Neural crest cell (in vitro differentiated cells): ENCODE measurements at regions not wholly inside any gene's neighbourhood (a gene's known extent, or its start where the extent isn't known, plus 50 kb on each side); places are given as distances from the start of the nearest gene placed in this dataset.

Experiments
- DNase-seq: peaks from one replicate; pipeline ENCODE4 v3.0.0; 2021; ENCODE audit warnings: low read depth, mixed read lengths, low spot score
- H3K27ac Mint-ChIP-seq: one replicate; pipeline ENCODE4 v1.8.0; 2021; ENCODE audit warnings: mild to moderate bottlenecking, mixed read lengths; ENCODE audit not compliant: unreplicated experiment
- H3K27me3 Mint-ChIP-seq: 2 replicates; pipeline ENCODE4 v1.8.0; 2021; ENCODE audit warnings: low read depth, mild to moderate bottlenecking, mixed read lengths
- H3K36me3 Mint-ChIP-seq: 2 replicates; pipeline ENCODE4 v1.8.0; 2021; ENCODE audit warnings: low read depth, mild to moderate bottlenecking, mixed read lengths
- H3K4me1 Mint-ChIP-seq: 2 replicates; pipeline ENCODE4 v1.8.0; 2021; ENCODE audit warnings: mixed read lengths
- H3K4me3 Mint-ChIP-seq: one replicate; pipeline ENCODE4 v1.8.0; 2021; ENCODE audit warnings: mild to moderate bottlenecking, mixed read lengths
- H3K9me3 Mint-ChIP-seq: 2 replicates; pipeline ENCODE4 v1.8.0; 2021; ENCODE audit warnings: mixed read lengths
- TF ChIP-seq, protein P1 (sequence below): fragments of 200-600 bp; sonication (generic); conservative IDR thresholded peaks from 2 replicates; pipeline ENCODE4 v1.5.0; 2021; ENCODE audit warnings: antibody characterized with exemption, mild to moderate bottlenecking

DNA sequence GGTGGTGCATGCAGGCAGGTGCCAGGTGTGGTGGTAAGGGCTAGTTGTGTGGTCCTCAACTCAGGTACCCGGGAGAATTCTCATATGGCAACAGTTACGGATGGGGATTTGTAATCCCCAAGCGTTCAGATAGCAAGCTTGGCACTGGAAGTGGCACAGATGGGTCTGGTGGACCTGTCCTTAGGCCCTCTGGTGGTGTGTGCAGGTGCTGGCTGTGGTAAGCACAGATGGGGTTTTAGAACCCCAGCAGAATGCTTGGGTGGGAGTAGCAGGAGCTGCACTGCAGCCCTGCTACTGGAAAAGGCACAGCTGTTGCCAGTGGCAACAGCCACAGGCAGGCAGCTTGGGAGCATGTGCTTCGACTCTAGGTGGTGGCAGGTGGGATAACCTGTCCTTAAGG, 948.2 kb upstream of the FAM98A start:
- no peak for DNase-seq
- Mint-ChIP-seq H3K9me3 (no peaks in the 10 kb centered on the region), H3K36me3 (no peaks in the 10 kb centered on the region), H3K4me1 (no peaks in the 10 kb centered on the region), H3K27ac (no peak overlapping the region), H3K4me3 (no peak overlapping the region), H3K27me3 (no peaks in the 10 kb centered on the region)
- TF ChIP-seq, protein P1, sequence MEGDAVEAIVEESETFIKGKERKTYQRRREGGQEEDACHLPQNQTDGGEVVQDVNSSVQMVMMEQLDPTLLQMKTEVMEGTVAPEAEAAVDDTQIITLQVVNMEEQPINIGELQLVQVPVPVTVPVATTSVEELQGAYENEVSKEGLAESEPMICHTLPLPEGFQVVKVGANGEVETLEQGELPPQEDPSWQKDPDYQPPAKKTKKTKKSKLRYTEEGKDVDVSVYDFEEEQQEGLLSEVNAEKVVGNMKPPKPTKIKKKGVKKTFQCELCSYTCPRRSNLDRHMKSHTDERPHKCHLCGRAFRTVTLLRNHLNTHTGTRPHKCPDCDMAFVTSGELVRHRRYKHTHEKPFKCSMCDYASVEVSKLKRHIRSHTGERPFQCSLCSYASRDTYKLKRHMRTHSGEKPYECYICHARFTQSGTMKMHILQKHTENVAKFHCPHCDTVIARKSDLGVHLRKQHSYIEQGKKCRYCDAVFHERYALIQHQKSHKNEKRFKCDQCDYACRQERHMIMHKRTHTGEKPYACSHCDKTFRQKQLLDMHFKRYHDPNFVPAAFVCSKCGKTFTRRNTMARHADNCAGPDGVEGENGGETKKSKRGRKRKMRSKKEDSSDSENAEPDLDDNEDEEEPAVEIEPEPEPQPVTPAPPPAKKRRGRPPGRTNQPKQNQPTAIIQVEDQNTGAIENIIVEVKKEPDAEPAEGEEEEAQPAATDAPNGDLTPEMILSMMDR = no peak

DNA sequence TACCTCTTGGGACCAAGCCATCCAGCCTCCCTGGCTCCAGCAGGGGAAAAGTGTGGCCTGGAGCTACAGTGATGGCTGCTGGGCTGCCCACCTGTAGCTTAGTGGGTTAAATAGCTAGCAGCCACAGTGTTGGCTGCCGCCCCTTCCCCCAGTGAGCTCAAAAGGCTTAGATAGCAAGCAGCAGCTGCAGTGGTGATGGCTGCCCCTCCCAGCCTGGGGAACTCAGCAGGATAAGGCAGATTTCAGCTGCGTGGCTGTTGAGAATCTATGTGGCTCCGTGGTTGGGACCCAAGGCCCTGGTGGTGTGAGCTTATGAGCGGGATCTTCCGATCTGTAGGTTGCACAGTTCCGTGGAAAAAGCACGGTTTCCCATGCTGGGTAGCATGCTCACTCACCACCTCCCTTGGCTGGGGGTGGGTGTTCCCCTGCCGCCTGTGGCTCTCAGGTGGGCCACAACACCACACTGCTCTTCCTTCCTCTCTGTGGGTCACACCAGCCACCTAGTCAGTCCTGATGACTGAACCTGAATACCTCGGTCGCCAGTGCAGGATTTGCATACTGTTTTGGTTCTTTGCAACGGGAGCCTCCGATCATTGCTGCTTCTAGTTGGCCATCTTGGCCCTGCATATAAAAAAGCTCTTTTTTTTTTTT, 946.5 kb upstream of the FAM98A start:
- Mint-ChIP-seq H3K36me3 (no peaks in the 10 kb centered on the region), H3K27me3 (no peaks in the 10 kb centered on the region), H3K4me3 (no peak overlapping the region), H3K9me3 (no peaks in the 10 kb centered on the region), H3K27ac (no peak overlapping the region), H3K4me1 (no peaks in the 10 kb centered on the region)
- no peak for DNase-seq
- TF ChIP-seq, protein P1 = no peak

DNA sequence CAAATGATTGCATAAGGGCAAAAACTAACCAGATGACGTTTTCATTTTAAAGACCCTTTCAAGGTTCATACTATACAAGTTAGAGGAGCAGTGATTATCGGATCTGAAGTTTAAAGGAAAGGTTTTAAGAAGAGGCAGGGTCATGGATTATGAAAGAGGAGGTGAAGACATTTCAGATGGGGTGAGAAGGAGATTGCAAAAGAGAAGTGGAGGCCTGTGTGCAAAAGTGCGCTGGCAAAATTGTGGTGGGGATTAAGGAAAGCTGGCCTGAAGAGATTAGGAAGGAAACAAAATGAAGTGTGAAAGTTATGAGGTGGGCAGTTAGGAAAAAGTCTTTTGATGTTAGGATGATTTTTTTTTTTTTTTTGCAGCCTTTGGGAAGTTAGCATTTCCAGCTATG, 935.7 kb upstream of the FAM98A start:
- no peak for DNase-seq
- Mint-ChIP-seq H3K27me3 (no peaks in the 10 kb centered on the region), H3K9me3 (peaks cover 3% of the 10 kb centered on the region), H3K4me3 (no peak overlapping the region), H3K27ac (no peak overlapping the region), H3K36me3 (no peaks in the 10 kb centered on the region), H3K4me1 (no peaks in the 10 kb centered on the region)
- TF ChIP-seq, protein P1 = no peak

DNA sequence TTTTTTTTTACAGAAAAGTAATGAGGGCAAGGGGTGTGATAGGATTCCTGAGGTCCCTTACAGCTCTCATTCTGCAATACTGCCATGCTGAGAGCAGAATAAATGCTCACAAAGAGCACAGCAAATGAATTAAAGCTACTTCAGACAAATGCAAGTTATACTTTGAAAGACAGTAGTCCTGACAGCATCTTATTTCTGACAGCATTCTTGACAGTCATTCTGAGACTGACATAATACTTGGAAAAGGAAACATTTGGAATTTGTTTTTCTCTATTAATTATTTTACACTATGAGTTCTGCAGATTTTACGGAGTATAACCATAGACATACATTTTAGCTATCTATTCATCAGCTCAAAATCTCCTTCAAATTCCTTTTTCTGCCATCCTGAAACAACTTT, 935.2 kb upstream of the FAM98A start:
- TF ChIP-seq, protein P1 = no peak
- Mint-ChIP-seq H3K9me3 (peaks cover 3% of the 10 kb centered on the region), H3K27ac (no peak overlapping the region), H3K27me3 (no peaks in the 10 kb centered on the region), H3K36me3 (no peaks in the 10 kb centered on the region), H3K4me1 (no peaks in the 10 kb centered on the region), H3K4me3 (no peak overlapping the region)
- DNase-seq = no peak

DNA sequence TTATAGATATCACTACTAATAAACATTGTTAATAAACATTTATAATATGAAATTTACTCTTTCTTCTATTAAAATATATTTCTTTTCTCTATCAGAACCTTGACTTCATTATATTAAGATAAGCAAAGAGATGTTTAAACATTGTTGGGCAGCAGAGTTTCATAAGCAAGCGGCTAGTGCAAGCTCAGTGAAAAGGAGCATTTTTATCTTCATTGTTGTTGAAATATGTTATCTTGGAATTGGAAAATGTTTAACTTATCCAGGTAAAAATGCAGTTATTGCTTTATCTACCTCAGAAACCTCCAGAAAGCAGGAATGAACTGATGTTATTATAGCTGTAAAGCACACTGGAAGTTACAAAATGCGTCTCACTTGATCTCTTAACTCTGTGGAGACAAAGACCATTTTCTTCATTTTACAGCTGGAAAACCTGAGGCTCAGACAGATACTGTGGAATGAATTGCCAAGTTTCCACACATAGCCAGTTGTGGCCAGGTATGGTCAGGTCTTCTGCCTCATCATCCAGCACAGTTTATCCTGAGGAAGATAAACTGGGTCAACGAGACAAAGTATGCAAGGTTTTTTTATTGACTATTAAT, 934.6 kb upstream of the FAM98A start:
- Mint-ChIP-seq H3K9me3 (no peaks in the 10 kb centered on the region), H3K27me3 (no peaks in the 10 kb centered on the region), H3K4me1 (no peaks in the 10 kb centered on the region), H3K4me3 (no peak overlapping the region), H3K36me3 (no peaks in the 10 kb centered on the region), H3K27ac (no peak overlapping the region)
- TF ChIP-seq, protein P1 = no peak
- no peak for DNase-seq
